ENCODE measurements at regions not wholly inside any gene's neighbourhood (a gene's known extent, or its start where the extent isn't known, plus 50 kb on each side); places are given as distances from the start of the nearest gene placed in this dataset.
A peak's percentile ranks its signal among the peaks of the same experiment; 100 is the strongest.

GRCh38 chr2:56703001-56703400, 519.2 kb downstream of the CCDC85A start:
- H3K9ac ChIP-seq = no peak overlapping the region
- H3K27ac ChIP-seq (ENCODE audit: low read depth in 2 of 2, low read length in 1 of 2) = no peak overlapping the region; a peak in 1 of 4 replicates
- WGBS (ENCODE audit: low lambda C conversion rate) = 70% methylated on average over 2 of the region's 2 CpGs
- H2AFZ ChIP-seq (ENCODE audit: low read depth) = no peak overlapping the region
- no peak overlapping the region for H3K4me3 ChIP-seq (ENCODE audit: low read depth in 2 of 2, low read length in 1 of 2)
- H3K9me2 ChIP-seq = no peaks in the 10 kb centered on the region
- TF ChIP-seq GABPA (IDR thresholded peaks at IDR 0.05; ENCODE audit: low read depth) = no peak
- no peak for TF ChIP-seq FOXJ3 (CRISPR knock-in tag; IDR thresholded peaks at IDR 0.05)
- TF ChIP-seq SMC3 (IDR thresholded peaks at IDR 0.05; ENCODE audit: low read depth, low read length) = no peak
- TF ChIP-seq NRF1 (IDR thresholded peaks at IDR 0.05; ENCODE audit: low read depth, low read length) = no peak
- TF ChIP-seq RCOR1 (IDR thresholded peaks at IDR 0.05; ENCODE audit: low read length) = no peak
- no peak for TF ChIP-seq RXRA (IDR thresholded peaks at IDR 0.05; ENCODE audit: borderline replicate concordance, low read depth)
- TF ChIP-seq ELF1 (IDR thresholded peaks at IDR 0.05) = no peak
- no peak for TF ChIP-seq POLR2AphosphoS5 (IDR thresholded peaks at IDR 0.05; ENCODE audit: low read depth, low read length)
- TF ChIP-seq, protein P1, sequence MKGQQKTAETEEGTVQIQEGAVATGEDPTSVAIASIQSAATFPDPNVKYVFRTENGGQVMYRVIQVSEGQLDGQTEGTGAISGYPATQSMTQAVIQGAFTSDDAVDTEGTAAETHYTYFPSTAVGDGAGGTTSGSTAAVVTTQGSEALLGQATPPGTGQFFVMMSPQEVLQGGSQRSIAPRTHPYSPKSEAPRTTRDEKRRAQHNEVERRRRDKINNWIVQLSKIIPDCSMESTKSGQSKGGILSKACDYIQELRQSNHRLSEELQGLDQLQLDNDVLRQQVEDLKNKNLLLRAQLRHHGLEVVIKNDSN (IDR thresholded peaks at IDR 0.05; ENCODE audit: borderline replicate concordance, low read depth) = no peak
- peaks cover 0 to 37% of the 10 kb centered on the region in 2 experiments for H3K36me3 ChIP-seq (replicated peaks in 1 of 2; ENCODE audit: control insufficient read depth in 1 of 2, insufficient read depth in 2 of 2, low read length in 1 of 2)
- H3K9me3 ChIP-seq = peaks cover 10% of the 10 kb centered on the region; the same call in 1 of the 2 replicates
- no peaks in the 10 kb centered on the region for H4K20me1 ChIP-seq (ENCODE audit: insufficient read depth)
- H3K27me3 ChIP-seq (ENCODE audit: insufficient read depth) = no peaks in the 10 kb centered on the region
- H3F3A ChIP-seq (replicated peaks; ENCODE audit: insufficient read depth) = peaks cover 37% of the 10 kb centered on the region
- H3K79me2 ChIP-seq (ENCODE audit: insufficient read depth) = peaks cover 31% of the 10 kb centered on the region; the same call in 1 of the 2 replicates
- CTCF ChIA-PET = no interaction called here
- DNase-seq = no peak
- H3K4me1 ChIP-seq (ENCODE audit: control insufficient read depth in 1 of 2, insufficient read depth in 2 of 2, low read depth in 1 of 2, low read length in 1 of 2) = no peaks in the 10 kb centered on the region; a peak in 2 of 4 replicates
- POLR2A ChIA-PET = no interaction called here
- no peak overlapping the region for H3K4me2 ChIP-seq

- ChIA-PET CTCF (interaction anchor here (1.5 kb wide), 1 partner anchor 522 kb away, joined by 3 read pairs; the partner anchor contains the start of gene CCDC85A), POLR2A (no interaction called here)
- DNase-seq = no peak
Observed at GRCh38 chr2:56705713-56706112, 521.9 kb downstream of the CCDC85A start.

More at GRCh38 chr2:56705713-56706112, 521.9 kb downstream of the CCDC85A start:
- H3K9me3 ChIP-seq = no peaks in the 10 kb centered on the region
- H3K27ac ChIP-seq (ENCODE audit: low read depth in 2 of 2, low read length in 1 of 2) = peak overlapping the region in 1 of 2 experiments; percentile 41; a peak in 3 of 4 replicates
- no peaks in the 10 kb centered on the region; a peak in 2 of 4 replicates for H3K4me1 ChIP-seq (ENCODE audit: control insufficient read depth in 1 of 2, insufficient read depth in 2 of 2, low read depth in 1 of 2, low read length in 1 of 2)
- H3K79me2 ChIP-seq (ENCODE audit: insufficient read depth) = peaks cover 45% of the 10 kb centered on the region
- H3K9me2 ChIP-seq = no peaks in the 10 kb centered on the region
- WGBS (ENCODE audit: low lambda C conversion rate) = 7% methylated on average over 2 of the region's 2 CpGs
- H3K27me3 ChIP-seq (ENCODE audit: insufficient read depth) = no peaks in the 10 kb centered on the region
- no peak overlapping the region for H3K9ac ChIP-seq
- no peak overlapping the region for H3K4me3 ChIP-seq (ENCODE audit: low read depth in 2 of 2, low read length in 1 of 2)
- H2AFZ ChIP-seq (ENCODE audit: low read depth) = no peak overlapping the region
- peaks cover 25% of the 10 kb centered on the region for H3F3A ChIP-seq (replicated peaks; ENCODE audit: insufficient read depth)
- peaks cover 0 to 33% of the 10 kb centered on the region in 2 experiments for H3K36me3 ChIP-seq (replicated peaks in 1 of 2; ENCODE audit: control insufficient read depth in 1 of 2, insufficient read depth in 2 of 2, low read length in 1 of 2)
- no peak overlapping the region for H3K4me2 ChIP-seq
- TF ChIP-seq EZH2phosphoT487 (IDR thresholded peaks at IDR 0.05; ENCODE audit: borderline replicate concordance, low read depth) (no peak), FOSL2 (IDR thresholded peaks at IDR 0.05; ENCODE audit: borderline replicate concordance, low read depth) (no peak), TEAD4 (IDR thresholded peaks at IDR 0.05; ENCODE audit: borderline replicate concordance, insufficient read depth) (no peak), PBX3 (IDR thresholded peaks at IDR 0.05) (peak; percentile 84), ELF1 (IDR thresholded peaks at IDR 0.05) (no peak), MEF2A (IDR thresholded peaks at IDR 0.05; ENCODE audit: borderline replicate concordance, low read depth) (peak; percentile 41; the same call in 1 of the 2 replicates), RXRA (IDR thresholded peaks at IDR 0.05; ENCODE audit: borderline replicate concordance, low read depth) (peak; percentile 54; the same call in 1 of the 2 replicates), TCF12 (IDR thresholded peaks at IDR 0.05) (peak; percentile 55), SMC3 (IDR thresholded peaks at IDR 0.05; ENCODE audit: low read depth, low read length) (no peak), JUND (IDR thresholded peaks at IDR 0.05) (peak; percentile 23; the same call in 1 of the 2 replicates), NFIC (IDR thresholded peaks at IDR 0.05; ENCODE audit: borderline replicate concordance) (0 out of 2 replicates have a peak, but pooled peaks have one; percentile 25), RFX5 (IDR thresholded peaks at IDR 0.05; ENCODE audit: low read length) (no peak)
- TF ChIP-seq, protein P2, sequence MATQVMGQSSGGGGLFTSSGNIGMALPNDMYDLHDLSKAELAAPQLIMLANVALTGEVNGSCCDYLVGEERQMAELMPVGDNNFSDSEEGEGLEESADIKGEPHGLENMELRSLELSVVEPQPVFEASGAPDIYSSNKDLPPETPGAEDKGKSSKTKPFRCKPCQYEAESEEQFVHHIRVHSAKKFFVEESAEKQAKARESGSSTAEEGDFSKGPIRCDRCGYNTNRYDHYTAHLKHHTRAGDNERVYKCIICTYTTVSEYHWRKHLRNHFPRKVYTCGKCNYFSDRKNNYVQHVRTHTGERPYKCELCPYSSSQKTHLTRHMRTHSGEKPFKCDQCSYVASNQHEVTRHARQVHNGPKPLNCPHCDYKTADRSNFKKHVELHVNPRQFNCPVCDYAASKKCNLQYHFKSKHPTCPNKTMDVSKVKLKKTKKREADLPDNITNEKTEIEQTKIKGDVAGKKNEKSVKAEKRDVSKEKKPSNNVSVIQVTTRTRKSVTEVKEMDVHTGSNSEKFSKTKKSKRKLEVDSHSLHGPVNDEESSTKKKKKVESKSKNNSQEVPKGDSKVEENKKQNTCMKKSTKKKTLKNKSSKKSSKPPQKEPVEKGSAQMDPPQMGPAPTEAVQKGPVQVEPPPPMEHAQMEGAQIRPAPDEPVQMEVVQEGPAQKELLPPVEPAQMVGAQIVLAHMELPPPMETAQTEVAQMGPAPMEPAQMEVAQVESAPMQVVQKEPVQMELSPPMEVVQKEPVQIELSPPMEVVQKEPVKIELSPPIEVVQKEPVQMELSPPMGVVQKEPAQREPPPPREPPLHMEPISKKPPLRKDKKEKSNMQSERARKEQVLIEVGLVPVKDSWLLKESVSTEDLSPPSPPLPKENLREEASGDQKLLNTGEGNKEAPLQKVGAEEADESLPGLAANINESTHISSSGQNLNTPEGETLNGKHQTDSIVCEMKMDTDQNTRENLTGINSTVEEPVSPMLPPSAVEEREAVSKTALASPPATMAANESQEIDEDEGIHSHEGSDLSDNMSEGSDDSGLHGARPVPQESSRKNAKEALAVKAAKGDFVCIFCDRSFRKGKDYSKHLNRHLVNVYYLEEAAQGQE (IDR thresholded peaks at IDR 0.05; ENCODE audit: low read depth, low read length) = no peak
- no peaks in the 10 kb centered on the region for H4K20me1 ChIP-seq (ENCODE audit: insufficient read depth)
